A549 (cell line): ENCODE measurements at regions not wholly inside any gene's neighbourhood (a gene's known extent, or its start where the extent isn't known, plus 50 kb on each side); places are given as distances from the start of the nearest gene placed in this dataset.

Experiments
- CTCF ChIP-seq: fragments of >200 bp; sonication (Bioruptor Twin); formaldehyde crosslinking; IDR thresholded peaks from 3 replicates; pipeline ENCODE4 v1.5.1; 2016
- JUN ChIP-seq, 2 experiments: fragments of >200 bp; sonication (Bioruptor Twin); formaldehyde crosslinking; IDR thresholded peaks; 2 replicates in 1 of 2; 3 replicates in 1 of 2; pipeline ENCODE4 v1.6.1; 2016 to 2017
- MAFK ChIP-seq: fragments of 450-650 bp; IDR thresholded peaks from 2 replicates; pipeline ENCODE4 v1.6.1; 2014; ENCODE audit not compliant: partially characterized antibody
- NFE2L2 ChIP-seq: fragments of 150-350 bp; conservative IDR thresholded peaks from 2 replicates; pipeline ENCODE4 v1.6.1; 2014; ENCODE audit warnings: low read length
- RFX5 ChIP-seq: fragments of 450-650 bp; IDR thresholded peaks from 2 replicates; pipeline ENCODE4 v1.7.1; 2014; ENCODE audit warnings: antibody characterized with exemption, mild to moderate bottlenecking, moderate library complexity
- TF ChIP-seq, protein P1 (sequence below): fragments of 250-450 bp; sonication (Bioruptor Pico); IDR thresholded peaks from 2 replicates; pipeline ENCODE4 v1.5.0; 2021; ENCODE audit warnings: mild to moderate bottlenecking, moderate library complexity, borderline replicate concordance

DNA sequence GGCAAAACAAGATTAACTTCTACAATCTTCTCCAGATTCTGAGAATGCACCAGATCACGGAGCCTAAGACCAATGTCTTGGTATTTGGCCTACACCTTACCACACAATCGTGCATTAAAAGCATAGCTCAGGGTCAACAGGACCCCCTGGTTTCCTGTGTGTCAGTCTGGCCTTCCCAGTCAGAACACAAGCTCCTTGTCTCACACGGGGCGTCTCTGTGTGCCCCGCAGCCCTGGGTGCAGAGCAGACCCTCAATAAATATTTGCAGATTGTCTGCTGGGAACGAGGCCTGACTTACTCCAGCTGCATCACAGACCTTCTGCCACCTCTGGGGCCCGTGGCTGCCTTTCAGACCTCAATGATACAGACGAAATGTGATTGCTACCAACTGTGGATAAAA is 82.5 kb upstream of the CTNNB1 start:
- TF ChIP-seq RFX5 (no peak), MAFK (no peak), NFE2L2 (no peak), CTCF (no peak), JUN (IDR thresholded peaks at IDR 0.05) (no peak)
- TF ChIP-seq, protein P1, sequence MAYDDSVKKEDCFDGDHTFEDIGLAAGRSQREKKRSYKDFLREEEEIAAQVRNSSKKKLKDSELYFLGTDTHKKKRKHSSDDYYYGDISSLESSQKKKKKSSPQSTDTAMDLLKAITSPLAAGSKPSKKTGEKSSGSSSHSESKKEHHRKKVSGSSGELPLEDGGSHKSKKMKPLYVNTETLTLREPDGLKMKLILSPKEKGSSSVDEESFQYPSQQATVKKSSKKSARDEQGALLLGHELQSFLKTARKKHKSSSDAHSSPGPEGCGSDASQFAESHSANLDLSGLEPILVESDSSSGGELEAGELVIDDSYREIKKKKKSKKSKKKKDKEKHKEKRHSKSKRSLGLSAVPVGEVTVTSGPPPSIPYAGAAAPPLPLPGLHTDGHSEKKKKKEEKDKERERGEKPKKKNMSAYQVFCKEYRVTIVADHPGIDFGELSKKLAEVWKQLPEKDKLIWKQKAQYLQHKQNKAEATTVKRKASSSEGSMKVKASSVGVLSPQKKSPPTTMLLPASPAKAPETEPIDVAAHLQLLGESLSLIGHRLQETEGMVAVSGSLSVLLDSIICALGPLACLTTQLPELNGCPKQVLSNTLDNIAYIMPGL (CRISPR knock-in tag): no peak
